Stimulated activated naive CD8-positive, alpha-beta T cell treated with anti-CD3 and anti-CD28 coated beads, Interleukin-15, amount 100 ng/mL, for 72 hours (primary cell): ENCODE measurements at regions not wholly inside any gene's neighbourhood (a gene's known extent, or its start where the extent isn't known, plus 50 kb on each side); places are given as distances from the start of the nearest gene placed in this dataset.
"Not testable (repeated sequence)": the region's sequence is repeated elsewhere in the genome, so short reads cannot be mapped to it uniquely, and the experiment has no call there.

ENCODE experiments used
- ATAC-seq: fragments of 150-1000 bp; cut with Tn5 transposase; 2 replicates; pipeline ENCODE4 v1.10.0; 2021; ENCODE audit warnings: mild to moderate bottlenecking, moderate library complexity
- DNase-seq, 2 donors: peaks; one replicate each; pipeline ENCODE4 v3.0.0; 2021 to 2022
- H3K27ac Mint-ChIP-seq, 2 donors: one replicate each; pipeline ENCODE4 v1.8.0; 2022; ENCODE audit warnings: mild to moderate bottlenecking in 2 of 2, mixed read lengths in 2 of 2, moderate library complexity in 2 of 2
- H3K27me3 Mint-ChIP-seq: one replicate; pipeline ENCODE4 v1.8.0; 2022; ENCODE audit warnings: mixed read lengths
- H3K4me1 Mint-ChIP-seq: one replicate; pipeline ENCODE4 v1.8.0; 2022; ENCODE audit warnings: mild to moderate bottlenecking, mixed read lengths
- H3K4me3 Mint-ChIP-seq, 2 donors: one replicate each; pipeline ENCODE4 v1.8.0; 2022; ENCODE audit warnings: mild to moderate bottlenecking in 2 of 2, mixed read lengths in 2 of 2, moderate library complexity in 1 of 2
- H3K9me3 Mint-ChIP-seq, 2 donors: one replicate each; pipeline ENCODE4 v1.8.0; 2022; ENCODE audit warnings: mixed read lengths in 2 of 2

DNA sequence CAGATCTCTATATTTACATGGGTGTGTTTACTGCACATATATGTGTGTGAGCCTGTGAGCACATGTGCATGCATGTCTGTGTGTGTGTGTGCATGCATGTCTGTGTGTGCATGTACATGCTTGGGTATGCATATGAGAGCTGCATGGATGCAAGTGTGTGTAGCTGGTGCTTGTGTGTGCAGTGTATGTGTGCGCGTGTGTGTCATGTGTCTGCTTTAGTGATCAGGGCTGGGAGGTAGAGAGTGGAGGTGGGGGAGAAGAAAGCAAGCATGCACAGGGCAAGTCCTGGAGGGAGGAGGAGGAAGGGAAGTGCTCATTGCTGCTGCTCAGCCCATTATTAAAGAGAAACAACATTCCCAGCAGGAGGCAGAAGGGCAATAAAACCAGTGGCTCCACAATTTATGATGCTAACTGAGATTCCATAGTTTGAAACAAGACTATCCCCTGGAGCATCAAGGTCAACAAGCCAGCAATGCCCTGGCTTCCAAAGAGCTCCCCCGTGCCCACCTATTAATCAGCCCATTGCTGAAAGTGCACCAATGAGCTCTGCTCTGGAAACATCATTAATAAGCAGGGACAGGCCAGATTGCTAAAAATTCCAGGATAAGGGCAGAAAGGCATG lies 414.0 kb downstream of the MAFB start:
- no peak for DNase-seq
- no peaks in the 10 kb centered on the region for H3K27me3 Mint-ChIP-seq
- no peaks in the 10 kb centered on the region for H3K9me3 Mint-ChIP-seq
- H3K4me1 Mint-ChIP-seq, result no peaks in the 10 kb centered on the region
- ATAC-seq, result no peak
- H3K27ac Mint-ChIP-seq, result no peak overlapping the region
- no peak overlapping the region for H3K4me3 Mint-ChIP-seq

- not testable (repeated sequence) for DNase-seq, H3K4me1 Mint-ChIP-seq, H3K27me3 Mint-ChIP-seq, H3K4me3 Mint-ChIP-seq, H3K27ac Mint-ChIP-seq, H3K9me3 Mint-ChIP-seq, ATAC-seq
Measured at GRCh38 chr20:40269274-40269673, 419.8 kb downstream of the MAFB start.

- no peak for ATAC-seq
Measured at GRCh38 chr20:40268321-40269075, 420.5 kb downstream of the MAFB start.

DNA sequence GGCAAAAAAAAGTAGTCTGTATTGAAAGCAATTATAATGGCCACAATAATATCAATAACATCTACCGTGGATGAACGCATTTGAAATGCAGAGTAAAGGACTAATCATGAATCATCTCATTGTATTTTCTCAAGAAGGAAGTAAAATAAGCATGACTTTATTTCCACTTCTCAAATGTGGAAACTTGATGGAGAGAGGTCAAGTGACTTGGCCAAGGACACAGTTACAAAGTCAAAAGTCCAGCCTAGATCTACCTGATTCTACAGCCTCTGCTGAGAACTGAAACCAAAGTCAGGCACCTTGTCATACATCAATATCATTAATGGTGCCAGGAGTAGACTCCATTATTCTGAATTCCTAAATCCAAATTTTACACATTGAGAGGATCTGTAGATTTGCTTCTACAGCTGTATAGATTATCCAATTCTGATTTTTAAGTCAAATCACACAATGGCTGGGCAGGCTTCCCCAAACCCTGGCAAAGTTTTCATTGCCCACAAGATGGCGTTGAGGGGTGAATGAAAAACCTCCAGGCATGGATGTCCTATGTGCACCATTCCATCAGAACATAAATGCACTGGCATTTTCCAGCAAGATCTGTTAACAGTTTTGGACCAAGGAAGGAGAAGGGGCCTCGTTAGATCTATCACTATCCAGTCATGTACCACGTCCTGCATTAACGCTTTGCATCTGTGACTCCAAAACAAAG lies 423.1 kb downstream of the MAFB start:
- DNase-seq (no peak), ATAC-seq (no peak)
- Mint-ChIP-seq H3K27me3 (no peaks in the 10 kb centered on the region), H3K27ac (no peak overlapping the region), H3K4me1 (no peaks in the 10 kb centered on the region), H3K4me3 (no peak overlapping the region), H3K9me3 (no peaks in the 10 kb centered on the region)

More at GRCh38 chr20:40268321-40269075, 420.5 kb downstream of the MAFB start:
- Mint-ChIP-seq H3K27me3 (no peaks in the 10 kb centered on the region), H3K9me3 (no peaks in the 10 kb centered on the region), H3K4me3 (no peak overlapping the region), H3K27ac (no peak overlapping the region), H3K4me1 (no peaks in the 10 kb centered on the region)
- no peak for DNase-seq

- Mint-ChIP-seq H3K27ac (no peak overlapping the region), H3K9me3 (no peaks in the 10 kb centered on the region), H3K27me3 (no peaks in the 10 kb centered on the region), H3K4me1 (no peaks in the 10 kb centered on the region), H3K4me3 (no peak overlapping the region)
- ATAC-seq (no peak), DNase-seq (no peak)
Measured at GRCh38 chr20:40262219-40262618, 426.8 kb downstream of the MAFB start.

GRCh38 chr20:40258931-40259330 lies 430.1 kb downstream of the MAFB start:
- no peaks in the 10 kb centered on the region for H3K9me3 Mint-ChIP-seq
- ATAC-seq (no peak), DNase-seq (no peak)
- H3K4me1 Mint-ChIP-seq, result no peaks in the 10 kb centered on the region
- no peak overlapping the region for H3K27ac Mint-ChIP-seq
- no peak overlapping the region for H3K4me3 Mint-ChIP-seq
- H3K27me3 Mint-ChIP-seq, result peaks cover 6% of the 10 kb centered on the region

- Mint-ChIP-seq H3K27ac (peak overlapping the region in 1 of 2 donors; percentile 56), H3K4me3 (no peak overlapping the region), H3K9me3 (no peaks in the 10 kb centered on the region), H3K27me3 (peaks cover 6% of the 10 kb centered on the region), H3K4me1 (no peaks in the 10 kb centered on the region)
- DNase-seq (no peak), ATAC-seq (no peak)
Measured at GRCh38 chr20:40257763-40258162, 431.3 kb downstream of the MAFB start.

DNA sequence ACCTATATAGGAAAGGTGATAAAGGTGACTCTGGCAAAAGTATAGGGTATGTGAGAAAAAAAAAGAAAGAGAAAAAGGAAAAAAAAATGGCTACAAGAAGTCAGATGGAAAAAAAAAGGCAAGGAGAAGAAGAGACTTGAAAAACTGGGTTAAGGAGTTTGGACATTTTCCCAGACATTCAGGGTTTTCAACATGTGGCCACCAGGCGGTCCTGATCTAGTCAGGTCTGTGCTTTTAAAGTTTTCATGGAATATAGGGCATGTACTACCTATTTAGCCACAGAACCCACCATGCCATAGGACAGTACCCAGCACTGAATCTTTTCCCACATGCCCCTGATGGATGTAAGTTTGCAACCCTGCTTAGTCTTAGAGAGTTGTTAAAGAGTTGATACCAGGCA lies 433.7 kb downstream of the MAFB start:
- Mint-ChIP-seq H3K9me3 (no peaks in the 10 kb centered on the region), H3K4me3 (no peak overlapping the region), H3K4me1 (no peaks in the 10 kb centered on the region), H3K27ac (no peak overlapping the region), H3K27me3 (peaks cover 6% of the 10 kb centered on the region)
- ATAC-seq (no peak), DNase-seq (no peak)

DNA sequence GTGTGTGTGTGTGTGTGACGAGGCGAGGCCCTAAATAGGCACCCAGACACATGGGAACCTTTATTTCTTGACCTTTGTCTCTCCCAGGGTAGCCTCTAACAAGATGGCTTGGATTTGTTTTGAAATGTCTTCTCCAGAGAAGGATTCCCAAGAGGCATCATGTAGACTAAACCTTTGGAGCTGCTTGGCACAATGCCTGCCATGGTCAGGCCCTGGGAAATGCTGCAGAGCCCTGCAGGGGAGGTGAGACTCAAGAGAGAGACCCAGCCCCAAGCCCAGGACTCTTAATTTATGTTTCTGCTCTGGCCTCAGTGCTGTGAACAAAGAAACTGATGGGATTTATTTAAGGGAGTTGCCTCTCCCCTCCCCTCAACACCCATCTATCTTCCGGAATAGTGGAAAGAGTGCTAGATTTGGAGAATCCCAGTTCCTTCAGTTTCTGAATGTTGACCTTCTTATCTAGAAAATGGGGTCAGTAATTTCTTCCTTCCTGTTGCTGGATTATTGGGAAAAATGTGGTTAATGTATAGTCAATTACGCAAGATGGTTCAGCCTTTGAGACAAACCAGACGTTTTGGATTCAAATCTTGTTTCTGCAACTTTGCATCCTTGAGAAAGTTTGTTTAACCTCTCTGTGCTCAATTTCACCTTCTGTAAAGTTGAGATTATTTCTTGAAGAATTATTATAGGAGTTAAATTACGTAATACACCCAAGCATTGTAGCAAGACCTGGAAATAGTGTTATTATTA lies 434.8 kb downstream of the MAFB start:
- Mint-ChIP-seq H3K4me1 (no peaks in the 10 kb centered on the region), H3K4me3 (no peak overlapping the region), H3K27me3 (peaks cover 6% of the 10 kb centered on the region), H3K27ac (no peak overlapping the region), H3K9me3 (no peaks in the 10 kb centered on the region)
- ATAC-seq, result no peak
- DNase-seq, result no peak

- no peak overlapping the region for H3K27ac Mint-ChIP-seq
- ATAC-seq (no peak), DNase-seq (no peak)
- peaks cover 6% of the 10 kb centered on the region for H3K27me3 Mint-ChIP-seq
- H3K4me1 Mint-ChIP-seq, result no peaks in the 10 kb centered on the region
- H3K4me3 Mint-ChIP-seq, result no peak overlapping the region
- no peaks in the 10 kb centered on the region for H3K9me3 Mint-ChIP-seq
Measured at GRCh38 chr20:40251284-40251932, 437.6 kb downstream of the MAFB start.

- no peak overlapping the region for H3K4me3 Mint-ChIP-seq
- H3K9me3 Mint-ChIP-seq, result no peaks in the 10 kb centered on the region
- H3K27ac Mint-ChIP-seq, result no peak overlapping the region
- DNase-seq (no peak), ATAC-seq (no peak)
- H3K27me3 Mint-ChIP-seq, result peaks cover under 1% of the 10 kb centered on the region
- H3K4me1 Mint-ChIP-seq, result no peaks in the 10 kb centered on the region
Measured at GRCh38 chr20:40249805-40250204, 439.2 kb downstream of the MAFB start.

- Mint-ChIP-seq H3K9me3 (no peaks in the 10 kb centered on the region), H3K27ac (no peak overlapping the region), H3K4me1 (no peaks in the 10 kb centered on the region), H3K4me3 (no peak overlapping the region), H3K27me3 (peaks cover 11% of the 10 kb centered on the region)
- ATAC-seq, result no peak
- no peak for DNase-seq
Measured at GRCh38 chr20:40245829-40246228, 443.2 kb downstream of the MAFB start.

GRCh38 chr20:40244286-40244685 lies 444.8 kb downstream of the MAFB start:
- Mint-ChIP-seq H3K27me3 (peaks cover 11% of the 10 kb centered on the region), H3K4me1 (no peaks in the 10 kb centered on the region), H3K27ac (no peak overlapping the region), H3K9me3 (no peaks in the 10 kb centered on the region), H3K4me3 (no peak overlapping the region)
- DNase-seq (no peak), ATAC-seq (no peak)

GRCh38 chr20:40241596-40242343 lies 447.3 kb downstream of the MAFB start:
- Mint-ChIP-seq H3K27ac (no peak overlapping the region), H3K27me3 (peaks cover 11% of the 10 kb centered on the region), H3K4me1 (no peaks in the 10 kb centered on the region), H3K4me3 (no peak overlapping the region), H3K9me3 (no peaks in the 10 kb centered on the region)
- DNase-seq (no peak), ATAC-seq (no peak)

- no peak overlapping the region for H3K27ac Mint-ChIP-seq
- DNase-seq (no peak), ATAC-seq (no peak)
- H3K4me3 Mint-ChIP-seq, result no peak overlapping the region
- no peaks in the 10 kb centered on the region for H3K9me3 Mint-ChIP-seq
- no peaks in the 10 kb centered on the region for H3K4me1 Mint-ChIP-seq
- H3K27me3 Mint-ChIP-seq, result peaks cover 11% of the 10 kb centered on the region
Measured at GRCh38 chr20:40238511-40238910, 450.5 kb downstream of the MAFB start.
